GM21526 (cell line): ENCODE measurements at regions not wholly inside any gene's neighbourhood (a gene's known extent, or its start where the extent isn't known, plus 50 kb on each side); places are given as distances from the start of the nearest gene placed in this dataset.
"Not testable (repeated sequence)": the region's sequence is repeated elsewhere in the genome, so short reads cannot be mapped to it uniquely, and the experiment has no call there.

Source experiments
- ATAC-seq: cut with Tn5 transposase; IDR thresholded peaks from one replicate; pipeline ENCODE4 v1.9.1; 2021; ENCODE audit warnings: moderate library complexity; ENCODE audit not compliant: unreplicated experiment, low FRiP score

DNA sequence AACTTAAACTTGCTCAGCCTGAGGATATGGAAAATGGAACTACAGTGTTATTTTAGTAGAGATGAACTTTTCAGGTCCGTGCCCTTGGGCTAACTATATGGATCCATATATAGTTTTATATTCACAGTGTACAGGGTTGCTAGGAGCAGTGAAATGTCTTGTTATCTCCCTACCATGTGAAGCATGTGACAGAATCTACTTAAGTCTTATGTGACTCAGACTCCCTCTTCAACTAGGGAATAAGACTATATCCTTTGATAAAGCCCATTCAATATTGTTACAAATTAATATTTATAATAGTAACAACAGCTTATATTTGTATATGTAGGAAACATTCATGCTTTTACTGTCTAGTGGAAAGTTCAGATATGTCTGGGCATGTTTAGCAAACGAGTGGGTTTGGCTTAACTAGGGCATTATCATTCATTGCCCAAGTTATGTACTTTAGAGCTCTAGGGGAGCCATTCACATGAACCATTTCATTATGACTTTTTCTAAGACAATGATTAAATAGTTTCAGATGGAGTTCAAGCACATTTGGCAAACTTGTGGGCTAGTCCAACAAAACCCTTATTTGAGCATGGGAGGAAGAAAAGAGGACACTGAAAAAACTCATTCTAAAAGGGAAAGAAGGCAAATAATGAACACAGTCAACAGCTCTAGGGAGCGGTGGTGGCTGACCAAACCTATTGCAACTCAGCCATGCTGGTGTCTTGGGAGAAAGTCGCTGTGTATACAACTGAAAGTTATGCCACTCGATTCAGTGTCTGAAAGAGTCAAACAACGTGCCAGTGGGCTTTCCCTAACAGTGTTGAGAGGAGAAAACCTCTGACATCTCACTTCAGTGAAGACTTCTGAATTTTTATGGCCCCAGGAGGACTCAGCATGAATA lies 305.9 kb upstream of the G2E3 start:
- no peak for ATAC-seq

GRCh38 chr14:30256627-30257026 lies 302.3 kb upstream of the G2E3 start:
- no peak for ATAC-seq

- no peak for ATAC-seq
Measured at GRCh38 chr14:30257946-30258661, 300.9 kb upstream of the G2E3 start.

GRCh38 chr14:30260833-30261607 lies 297.9 kb upstream of the G2E3 start:
- no peak for ATAC-seq

DNA sequence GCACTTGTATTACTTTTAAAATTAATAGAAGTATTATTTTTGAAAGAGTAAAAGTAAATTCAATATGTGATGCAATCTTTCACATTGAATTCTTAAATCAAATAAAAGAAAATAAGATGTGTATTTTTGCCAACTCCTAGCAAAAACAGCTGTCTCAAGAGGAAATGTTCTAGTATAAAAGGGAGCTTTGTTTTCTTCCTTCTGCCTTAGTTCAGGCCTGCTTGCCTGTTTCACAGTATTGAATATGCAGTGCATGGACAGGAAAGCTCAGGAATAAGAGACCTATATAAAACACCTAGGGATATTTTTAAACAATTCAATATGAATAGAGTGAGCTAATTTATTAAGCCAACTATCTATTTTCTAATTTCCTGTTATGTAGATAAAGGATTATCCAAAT lies 294.8 kb upstream of the G2E3 start:
- no peak for ATAC-seq

DNA sequence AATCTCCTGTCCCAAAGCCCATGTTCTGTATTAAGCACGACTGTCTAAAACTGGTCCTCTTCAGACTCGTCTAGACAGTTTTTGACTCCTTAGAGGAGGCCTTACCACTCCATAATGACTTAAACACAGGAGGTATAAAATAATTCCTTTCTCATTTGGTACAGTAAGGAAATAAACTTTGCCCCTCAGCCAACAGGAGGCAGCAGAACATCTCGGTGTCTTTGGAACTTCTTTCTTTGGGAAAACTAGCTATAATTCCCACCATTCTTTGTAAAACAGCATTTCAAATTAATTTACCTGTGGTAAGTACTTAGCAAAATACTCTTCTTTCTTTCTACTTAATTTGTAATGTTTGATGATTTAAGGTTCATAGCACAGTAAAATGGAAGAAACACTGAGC lies 292.7 kb upstream of the G2E3 start:
- no peak for ATAC-seq

DNA sequence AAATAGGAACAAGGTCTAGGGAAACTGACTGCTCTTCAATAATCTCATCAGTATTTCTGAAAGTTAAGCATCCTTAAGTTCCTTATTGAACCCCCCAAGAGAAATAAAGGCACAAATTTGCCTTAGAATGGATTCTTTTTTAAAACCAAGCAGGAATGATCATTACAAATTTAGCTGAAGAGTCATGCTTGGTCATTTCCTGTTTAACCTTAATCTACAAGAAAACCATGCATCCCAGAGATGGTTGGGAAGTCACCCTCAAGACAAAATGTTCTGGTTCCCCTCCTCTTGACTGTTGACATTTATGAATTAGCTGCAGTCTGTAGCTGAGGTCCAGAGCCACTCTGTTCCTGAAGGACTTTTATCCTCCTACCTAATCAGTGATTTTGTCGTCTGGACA lies 291.8 kb upstream of the G2E3 start:
- no peak for ATAC-seq

- peak; percentile 100 for ATAC-seq
Measured at GRCh38 chr14:30270200-30271161, 288.5 kb upstream of the G2E3 start.

- ATAC-seq = no peak
Measured at GRCh38 chr14:30271811-30272323, 287.1 kb upstream of the G2E3 start.

DNA sequence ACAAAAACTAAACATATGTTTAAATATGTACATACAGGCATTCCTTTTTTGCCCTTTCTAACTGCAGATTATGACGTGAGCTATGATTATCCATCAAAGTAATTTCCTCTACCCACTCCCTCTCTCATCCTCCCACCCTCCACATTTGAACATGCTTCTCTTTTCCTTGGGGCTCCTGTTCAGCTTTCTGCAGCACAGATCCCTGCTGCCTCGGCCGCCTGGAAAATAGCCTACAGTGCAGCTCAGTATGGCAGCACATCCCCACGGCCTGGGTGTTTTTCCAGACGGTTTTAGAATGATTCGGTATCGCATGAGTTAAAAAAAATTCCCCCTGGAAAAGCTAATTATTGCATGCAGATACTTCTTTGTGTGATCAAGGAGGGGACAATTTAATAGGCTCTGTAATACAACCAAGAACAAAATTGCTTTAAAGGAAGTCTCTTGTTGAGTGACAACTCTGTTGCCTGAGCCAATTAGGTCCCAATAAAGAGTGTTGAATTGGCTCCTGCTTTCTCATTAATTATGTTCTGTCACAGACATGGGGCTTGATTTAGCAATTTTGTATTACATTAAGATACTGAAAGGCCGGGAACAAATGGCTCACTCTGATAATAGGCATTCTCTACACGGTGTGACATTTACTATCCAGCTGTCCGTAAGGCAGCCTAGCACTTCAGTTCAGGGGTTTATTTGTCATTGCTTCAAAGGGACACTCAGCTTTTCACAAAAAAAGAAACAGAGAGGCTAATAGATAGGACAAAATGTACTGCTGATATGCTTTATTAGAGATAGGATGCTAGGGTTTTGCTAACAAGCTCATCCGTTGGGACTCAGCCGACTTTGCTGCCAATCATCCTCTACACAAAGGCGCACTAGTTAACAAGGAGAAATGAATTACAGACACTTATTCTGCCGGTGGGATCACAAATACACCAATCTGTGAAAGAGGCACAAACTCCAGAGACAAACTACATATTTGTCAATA lies 285.8 kb upstream of the G2E3 start:
- ATAC-seq = no peak

- no peak for ATAC-seq
Measured at GRCh38 chr14:30275604-30276003, 283.4 kb upstream of the G2E3 start.

DNA sequence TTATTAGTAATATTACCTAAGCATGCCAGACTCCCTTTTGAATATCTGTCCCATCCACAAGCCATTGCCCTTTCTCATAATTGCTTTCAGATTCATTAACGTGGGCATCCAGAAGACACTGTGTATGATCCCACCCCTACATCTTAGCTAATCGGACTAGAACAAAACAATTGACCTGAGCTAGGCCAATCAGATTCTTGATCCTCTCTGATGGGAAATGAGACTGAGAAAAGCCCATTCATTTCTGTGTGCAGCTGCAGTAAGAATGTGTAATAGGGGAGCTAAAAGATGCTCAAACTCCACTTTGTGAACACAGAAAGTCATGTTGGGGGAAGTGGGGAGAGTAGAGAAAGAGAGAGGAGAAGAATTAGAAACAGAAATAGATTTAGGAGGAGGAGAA lies 281.7 kb upstream of the G2E3 start:
- ATAC-seq = no peak

- not testable (repeated sequence) for ATAC-seq
Measured at GRCh38 chr14:30278856-30279255, 280.1 kb upstream of the G2E3 start.

DNA sequence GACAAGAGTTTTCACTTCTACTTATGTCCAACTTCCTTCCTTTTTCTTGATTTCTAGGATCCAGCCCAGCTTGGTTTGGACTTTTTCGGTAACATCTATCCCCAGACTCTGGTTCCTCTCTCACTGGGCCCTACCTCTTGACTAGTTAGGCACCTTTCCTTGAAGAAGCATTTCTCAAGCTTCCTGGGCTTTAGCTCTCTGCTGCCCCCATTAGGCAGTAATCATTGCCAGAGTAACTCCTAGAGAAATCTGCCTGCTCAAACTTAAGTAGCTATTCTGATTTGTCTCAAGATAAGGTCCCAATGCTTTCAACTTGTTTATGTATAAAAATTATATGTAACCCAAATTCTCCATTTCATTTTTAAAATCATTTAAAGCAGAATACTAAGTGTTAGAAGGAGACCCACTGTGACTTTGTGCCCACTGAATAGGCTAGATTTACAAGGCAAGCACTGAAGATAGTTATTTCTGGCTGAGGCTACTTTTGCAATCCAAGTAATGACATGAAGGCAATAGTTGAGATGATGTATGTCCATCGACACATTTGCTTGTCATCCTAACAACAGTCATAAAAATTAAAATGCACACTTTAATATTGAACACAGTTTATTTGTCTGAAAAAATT lies 275.0 kb upstream of the G2E3 start:
- peak; percentile 61 for ATAC-seq

DNA sequence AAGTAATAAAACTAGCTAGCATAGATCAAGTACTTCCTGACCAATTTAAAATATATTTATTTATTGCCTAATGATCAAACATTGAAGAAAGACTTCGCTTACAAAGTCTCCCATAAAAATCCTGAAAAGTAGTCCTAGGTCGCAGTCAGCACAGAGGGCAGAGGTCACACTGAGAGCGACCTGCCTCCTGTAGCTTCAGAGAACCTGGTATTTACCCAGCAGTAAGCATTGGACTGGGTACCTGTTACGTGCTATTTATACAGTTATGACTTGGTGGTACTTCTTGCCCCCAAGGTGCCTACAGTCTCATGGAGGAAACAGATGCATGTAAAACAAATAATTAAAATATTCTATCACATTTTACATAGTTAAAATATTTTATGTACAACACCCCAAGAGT lies 274.1 kb upstream of the G2E3 start:
- ATAC-seq = no peak

DNA sequence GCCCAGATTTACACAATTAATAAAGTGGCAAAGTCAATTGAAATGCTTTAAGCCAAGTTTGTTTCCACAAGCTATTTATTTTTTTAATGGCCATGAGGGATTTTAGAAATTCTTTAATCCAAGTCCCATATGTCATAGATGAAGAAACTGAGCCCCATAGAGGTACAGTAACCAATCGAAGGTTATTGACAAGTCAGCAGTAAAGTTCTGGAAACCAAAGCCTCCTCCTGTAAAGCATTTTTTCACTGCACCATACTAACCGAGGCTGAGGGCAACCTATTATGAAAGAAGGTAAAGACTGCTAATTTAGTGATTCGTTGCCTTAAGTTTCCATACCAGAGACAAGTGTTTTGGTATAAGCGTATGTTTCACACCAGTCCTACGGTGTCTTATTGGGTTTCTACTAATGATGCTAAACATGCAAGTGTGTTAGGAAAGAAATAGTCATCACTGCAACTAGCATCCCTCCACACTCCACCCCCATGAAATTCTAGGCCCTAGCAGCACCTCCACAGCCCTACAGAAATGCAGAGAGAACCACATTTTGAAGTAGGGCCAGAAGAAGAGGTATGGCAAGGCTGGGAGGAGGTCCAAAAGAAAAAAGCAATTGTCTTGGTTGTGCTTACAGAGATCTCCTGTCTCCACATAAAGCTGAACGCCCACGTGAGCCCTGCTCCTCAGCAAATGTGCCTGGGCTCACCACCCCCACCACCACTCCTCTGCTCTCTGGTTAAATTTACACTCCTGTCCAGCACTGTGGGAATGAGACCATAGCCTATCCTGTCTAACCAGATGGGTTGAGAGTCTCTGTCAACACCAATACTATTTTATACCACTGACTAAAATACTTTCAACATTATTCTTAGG lies 271.1 kb upstream of the G2E3 start:
- no peak for ATAC-seq

DNA sequence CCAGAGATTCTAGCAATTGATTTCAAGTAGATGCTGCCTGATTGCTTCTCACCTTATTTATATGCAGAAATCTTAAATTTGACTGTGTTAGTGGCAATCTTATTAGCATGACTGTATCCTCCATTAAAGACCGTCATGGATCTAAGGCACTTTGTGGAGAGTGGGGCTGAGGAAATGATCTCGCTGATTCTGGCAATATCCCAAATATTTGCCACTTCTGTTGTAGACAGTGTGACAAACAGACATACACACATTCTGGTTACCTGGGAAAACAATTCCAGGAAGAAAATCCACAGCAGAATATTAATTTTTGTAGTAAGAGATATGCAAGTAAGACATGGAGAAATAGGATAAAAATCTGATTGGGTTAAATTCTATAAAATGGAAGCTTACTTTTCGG lies 269.0 kb upstream of the G2E3 start:
- no peak for ATAC-seq
